ENCODE measurements at regions not wholly inside any gene's neighbourhood (a gene's known extent, or its start where the extent isn't known, plus 50 kb on each side); places are given as distances from the start of the nearest gene placed in this dataset.

DNA sequence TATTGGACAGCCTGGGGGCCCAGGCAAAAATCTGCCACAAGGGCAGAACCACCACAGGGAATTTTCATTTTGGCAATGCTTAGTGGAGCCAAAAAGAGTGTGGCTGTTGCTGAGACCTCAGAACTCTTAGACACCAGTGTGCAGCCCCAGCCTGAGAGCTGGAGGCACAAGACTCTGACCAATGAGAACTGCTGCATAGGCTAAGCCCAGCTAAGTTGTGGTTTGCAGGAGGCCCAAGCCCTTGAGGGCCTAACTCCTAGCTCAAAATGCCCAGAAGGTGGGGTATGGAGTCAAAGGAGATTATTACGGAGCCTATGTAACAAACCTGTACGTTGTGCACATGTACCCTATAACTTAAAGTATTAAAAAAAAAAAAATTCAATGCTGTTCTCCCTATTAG lies 296.7 kb downstream of the TRAM1L1 start:
- TF ChIP-seq, protein P1, sequence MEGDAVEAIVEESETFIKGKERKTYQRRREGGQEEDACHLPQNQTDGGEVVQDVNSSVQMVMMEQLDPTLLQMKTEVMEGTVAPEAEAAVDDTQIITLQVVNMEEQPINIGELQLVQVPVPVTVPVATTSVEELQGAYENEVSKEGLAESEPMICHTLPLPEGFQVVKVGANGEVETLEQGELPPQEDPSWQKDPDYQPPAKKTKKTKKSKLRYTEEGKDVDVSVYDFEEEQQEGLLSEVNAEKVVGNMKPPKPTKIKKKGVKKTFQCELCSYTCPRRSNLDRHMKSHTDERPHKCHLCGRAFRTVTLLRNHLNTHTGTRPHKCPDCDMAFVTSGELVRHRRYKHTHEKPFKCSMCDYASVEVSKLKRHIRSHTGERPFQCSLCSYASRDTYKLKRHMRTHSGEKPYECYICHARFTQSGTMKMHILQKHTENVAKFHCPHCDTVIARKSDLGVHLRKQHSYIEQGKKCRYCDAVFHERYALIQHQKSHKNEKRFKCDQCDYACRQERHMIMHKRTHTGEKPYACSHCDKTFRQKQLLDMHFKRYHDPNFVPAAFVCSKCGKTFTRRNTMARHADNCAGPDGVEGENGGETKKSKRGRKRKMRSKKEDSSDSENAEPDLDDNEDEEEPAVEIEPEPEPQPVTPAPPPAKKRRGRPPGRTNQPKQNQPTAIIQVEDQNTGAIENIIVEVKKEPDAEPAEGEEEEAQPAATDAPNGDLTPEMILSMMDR (IDR thresholded peaks at IDR 0.05): no peak
- TF ChIP-seq POLR2A (IDR thresholded peaks at IDR 0.05): no peak
